ENCODE measurements at regions not wholly inside any gene's neighbourhood (a gene's known extent, or its start where the extent isn't known, plus 50 kb on each side); places are given as distances from the start of the nearest gene placed in this dataset.
A peak's percentile ranks its signal among the peaks of the same experiment; 100 is the strongest.

GRCh38 chr18:43486462-43486861 lies 209.2 kb upstream of the SYT4 start:
- no peaks in the 10 kb centered on the region for H3K27me3 ChIP-seq (ENCODE audit: control insufficient read depth, insufficient read depth, low read length)
- WGBS (ENCODE audit: insufficient coverage): 92% methylated on average over 4 of the region's 4 CpGs
- Mint-ChIP-seq H3K27ac (no peak overlapping the region), H3K9me3 (peaks cover 2 to 3% of the 10 kb centered on the region in 2 donors), H3K4me1 (no peaks in the 10 kb centered on the region), H3K4me3 (no peak overlapping the region), H3K36me3 (no peaks in the 10 kb centered on the region), H3K27me3 (ENCODE audit: low read depth in 2 of 2) (no peaks in the 10 kb centered on the region)
- intact Hi-C loops (cut with micrococcal nuclease): no loop called here
- ATAC-seq (no peak), DNase-seq (peak in 1 of 2 donors; percentile 40)
- no peak overlapping the region for H3K4me3 ChIP-seq (ENCODE audit: low read length)
- peaks cover 14% of the 10 kb centered on the region for H3K9me3 ChIP-seq (ENCODE audit: control insufficient read depth, insufficient read depth, low read length)
- no peaks in the 10 kb centered on the region for H3K4me1 ChIP-seq (ENCODE audit: control insufficient read depth, insufficient read depth, low read length)
- H3K27ac ChIP-seq (ENCODE audit: low read length): no peak overlapping the region
- no peak for TF ChIP-seq CTCF (IDR thresholded peaks at IDR 0.05)
- no peaks in the 10 kb centered on the region for H3K36me3 ChIP-seq (ENCODE audit: control insufficient read depth, insufficient read depth, low read length)

DNA sequence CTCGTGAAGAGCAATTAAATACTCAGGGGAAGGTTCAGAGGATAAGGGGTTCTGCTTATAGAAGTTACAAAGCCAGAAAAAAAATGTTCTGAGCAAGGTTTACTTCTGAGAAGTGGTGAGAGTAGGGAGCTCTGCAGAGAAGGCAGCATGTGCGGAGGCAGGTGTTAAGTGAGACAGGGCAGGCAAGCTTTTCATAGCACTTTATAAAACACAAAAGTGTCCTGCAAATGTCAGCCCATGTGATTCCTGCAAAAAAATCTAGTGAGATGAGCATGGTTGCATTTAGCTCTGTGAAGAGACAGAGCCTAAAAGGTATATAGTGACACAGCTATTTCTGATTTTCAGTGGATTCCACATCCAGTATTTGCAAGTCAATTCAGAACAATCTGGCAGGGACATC lies 223.8 kb upstream of the SYT4 start:
- Histone ChIP-seq H3K27ac (ENCODE audit: low read length) (no peak overlapping the region), H3K9me3 (ENCODE audit: control insufficient read depth, insufficient read depth, low read length) (no peaks in the 10 kb centered on the region), H3K4me3 (ENCODE audit: low read length) (no peak overlapping the region), H3K27me3 (ENCODE audit: control insufficient read depth, insufficient read depth, low read length) (no peaks in the 10 kb centered on the region), H3K36me3 (ENCODE audit: control insufficient read depth, insufficient read depth, low read length) (no peaks in the 10 kb centered on the region), H3K4me1 (ENCODE audit: control insufficient read depth, insufficient read depth, low read length) (no peaks in the 10 kb centered on the region)
- no peak overlapping the region for H3K27ac Mint-ChIP-seq
- no peaks in the 10 kb centered on the region for H3K27me3 Mint-ChIP-seq (ENCODE audit: low read depth in 2 of 2)
- no peaks in the 10 kb centered on the region for H3K36me3 Mint-ChIP-seq
- ATAC-seq (no peak), DNase-seq (no peak)
- WGBS (ENCODE audit: insufficient coverage): 85% methylated on average over 2 of the region's 2 CpGs
- H3K9me3 Mint-ChIP-seq: peaks cover 13% of the 10 kb centered on the region in 2 donors
- intact Hi-C loops (cut with micrococcal nuclease): no loop called here
- no peak for TF ChIP-seq CTCF (IDR thresholded peaks at IDR 0.05)
- H3K4me3 Mint-ChIP-seq: no peak overlapping the region
- no peaks in the 10 kb centered on the region for H3K4me1 Mint-ChIP-seq

GRCh38 chr18:43506935-43507334 lies 229.6 kb upstream of the SYT4 start:
- no peak for TF ChIP-seq CTCF (IDR thresholded peaks at IDR 0.05)
- Mint-ChIP-seq H3K36me3 (peaks cover 20% of the 10 kb centered on the region), H3K27ac (no peak overlapping the region), H3K27me3 (ENCODE audit: low read depth in 2 of 2) (no peaks in the 10 kb centered on the region), H3K4me3 (no peak overlapping the region), H3K9me3 (peaks cover 17% of the 10 kb centered on the region in 2 donors), H3K4me1 (no peaks in the 10 kb centered on the region)
- intact Hi-C loops (cut with micrococcal nuclease): no loop called here
- ATAC-seq: no peak
- H3K27ac ChIP-seq (ENCODE audit: low read length): no peak overlapping the region
- peaks cover 3% of the 10 kb centered on the region for H3K9me3 ChIP-seq (ENCODE audit: control insufficient read depth, insufficient read depth, low read length)
- H3K36me3 ChIP-seq (ENCODE audit: control insufficient read depth, insufficient read depth, low read length): no peaks in the 10 kb centered on the region
- no peaks in the 10 kb centered on the region for H3K4me1 ChIP-seq (ENCODE audit: control insufficient read depth, insufficient read depth, low read length)
- H3K4me3 ChIP-seq (ENCODE audit: low read length): no peak overlapping the region
- DNase-seq: no peak
- no peaks in the 10 kb centered on the region for H3K27me3 ChIP-seq (ENCODE audit: control insufficient read depth, insufficient read depth, low read length)

GRCh38 chr18:43507842-43508481 lies 230.7 kb upstream of the SYT4 start:
- Histone ChIP-seq H3K4me3 (ENCODE audit: low read length) (no peak overlapping the region), H3K36me3 (ENCODE audit: control insufficient read depth, insufficient read depth, low read length) (no peaks in the 10 kb centered on the region), H3K4me1 (ENCODE audit: control insufficient read depth, insufficient read depth, low read length) (no peaks in the 10 kb centered on the region), H3K27me3 (ENCODE audit: control insufficient read depth, insufficient read depth, low read length) (no peaks in the 10 kb centered on the region), H3K9me3 (ENCODE audit: control insufficient read depth, insufficient read depth, low read length) (peaks cover 3% of the 10 kb centered on the region), H3K27ac (ENCODE audit: low read length) (no peak overlapping the region)
- Mint-ChIP-seq H3K36me3 (peaks cover 20% of the 10 kb centered on the region), H3K27ac (no peak overlapping the region), H3K9me3 (peaks cover 17% of the 10 kb centered on the region in 2 donors), H3K4me3 (no peak overlapping the region), H3K27me3 (ENCODE audit: low read depth in 2 of 2) (no peaks in the 10 kb centered on the region), H3K4me1 (no peaks in the 10 kb centered on the region)
- intact Hi-C loops (cut with micrococcal nuclease): no loop called here
- WGBS (ENCODE audit: insufficient coverage): 75% methylated on average over 4 of the region's 4 CpGs
- no peak for ATAC-seq
- no peak for TF ChIP-seq CTCF (IDR thresholded peaks at IDR 0.05)
- no peak for DNase-seq

All from natural killer cell (primary cell).